Neutrophil (primary cell): ENCODE measurements at regions not wholly inside any gene's neighbourhood (a gene's known extent, or its start where the extent isn't known, plus 50 kb on each side); places are given as distances from the start of the nearest gene placed in this dataset.

Experiments used
- H3K27ac ChIP-seq: fragments of 200-600 bp; sonication (generic); 2 replicates; pipeline ENCODE4 v1.5.1; 2016; ENCODE audit warnings: mild to moderate bottlenecking, moderate library complexity
- H3K27me3 ChIP-seq: fragments of 200-600 bp; sonication (generic); 2 replicates; pipeline ENCODE4 v1.6.0; 2016; ENCODE audit warnings: mild to moderate bottlenecking
- H3K36me3 ChIP-seq: fragments of 200-600 bp; sonication (generic); 2 replicates; pipeline ENCODE4 v1.5.1; 2017
- H3K4me1 ChIP-seq, 2 experiments: fragments of 200-600 bp in 1 of 2; sonication (generic) in 1 of 2; 1 replicate in 1 of 2; 2 replicates in 1 of 2; pipeline versions ENCODE4 v1.5.1 to v1.6.1; 2013 to 2016; ENCODE audit warnings: low read depth in 1 of 2, low read length in 1 of 2, mild to moderate bottlenecking in 1 of 2, moderate library complexity in 1 of 2; ENCODE audit not compliant: control insufficient read depth in 1 of 2, insufficient read depth in 1 of 2
- H3K4me3 ChIP-seq, 2 experiments: fragments of 200-600 bp in 1 of 2; sonication (generic) in 1 of 2; 1 replicate in 1 of 2; 2 replicates in 1 of 2; pipeline ENCODE4 v1.5.1; 2013 to 2016; ENCODE audit warnings: low read depth in 1 of 2, low read length in 1 of 2, mild to moderate bottlenecking in 1 of 2, moderate library complexity in 1 of 2
- H3K9me3 ChIP-seq: fragments of 200-600 bp; sonication (generic); 2 replicates; pipeline ENCODE4 v1.5.1; 2016
- CTCF ChIP-seq: fragments of 200-600 bp; sonication (generic); IDR thresholded peaks from 2 replicates; pipeline ENCODE4 v1.5.1; 2016; ENCODE audit warnings: antibody characterized with exemption

- Histone ChIP-seq H3K36me3 (no peaks in the 10 kb centered on the region), H3K9me3 (no peaks in the 10 kb centered on the region), H3K27ac (no peak overlapping the region), H3K4me1 (no peaks in the 10 kb centered on the region), H3K27me3 (peaks cover 23% of the 10 kb centered on the region), H3K4me3 (no peak overlapping the region)
- TF ChIP-seq CTCF = no peak
Observed at GRCh38 chr12:9276990-9277389, 68.8 kb upstream of the PZP start.

GRCh38 chr12:9273276-9273675 lies 65.1 kb upstream of the PZP start:
- Histone ChIP-seq H3K9me3 (no peaks in the 10 kb centered on the region), H3K27ac (no peak overlapping the region), H3K27me3 (peaks cover 1% of the 10 kb centered on the region), H3K4me3 (no peak overlapping the region), H3K4me1 (no peaks in the 10 kb centered on the region), H3K36me3 (no peaks in the 10 kb centered on the region)
- TF ChIP-seq CTCF = no peak

- Histone ChIP-seq H3K4me3 (no peak overlapping the region), H3K27ac (no peak overlapping the region), H3K36me3 (no peaks in the 10 kb centered on the region), H3K4me1 (no peaks in the 10 kb centered on the region), H3K9me3 (no peaks in the 10 kb centered on the region), H3K27me3 (no peaks in the 10 kb centered on the region)
- TF ChIP-seq CTCF = no peak
Observed at GRCh38 chr12:9271875-9272274, 63.7 kb upstream of the PZP start.

GRCh38 chr12:9264546-9264945 lies 56.4 kb upstream of the PZP start:
- Histone ChIP-seq H3K36me3 (no peaks in the 10 kb centered on the region), H3K4me1 (no peaks in the 10 kb centered on the region)
- no peak for TF ChIP-seq CTCF

GRCh38 chr12:9260931-9261330 lies 52.7 kb upstream of the PZP start:
- Histone ChIP-seq H3K4me1 (no peaks in the 10 kb centered on the region), H3K27ac (no peak overlapping the region), H3K9me3 (no peaks in the 10 kb centered on the region), H3K4me3 (no peak overlapping the region), H3K36me3 (no peaks in the 10 kb centered on the region), H3K27me3 (no peaks in the 10 kb centered on the region)
- no peak for TF ChIP-seq CTCF

More at GRCh38 chr12:9264546-9264945, 56.4 kb upstream of the PZP start:
- H3K4me3 ChIP-seq = no peak overlapping the region
- H3K27ac ChIP-seq = no peak overlapping the region
- no peaks in the 10 kb centered on the region for H3K9me3 ChIP-seq
- no peaks in the 10 kb centered on the region for H3K27me3 ChIP-seq

GRCh38 chr12:9258676-9259075 lies 50.5 kb upstream of the PZP start:
- no peak for TF ChIP-seq CTCF

More at GRCh38 chr12:9258676-9259075, 50.5 kb upstream of the PZP start:
- H3K27me3 ChIP-seq = no peaks in the 10 kb centered on the region
- H3K36me3 ChIP-seq = no peaks in the 10 kb centered on the region
- no peaks in the 10 kb centered on the region for H3K4me1 ChIP-seq
- H3K27ac ChIP-seq = no peak overlapping the region
- H3K9me3 ChIP-seq = no peaks in the 10 kb centered on the region
- no peak overlapping the region for H3K4me3 ChIP-seq
